Mucosa of gallbladder (tissue), 1 donor: ENCODE measurements at regions not wholly inside any gene's neighbourhood (a gene's known extent, or its start where the extent isn't known, plus 50 kb on each side); places are given as distances from the start of the nearest gene placed in this dataset.

Experiments used
- DNase-seq: peaks from one replicate; pipeline ENCODE4 v3.0.0-alpha.2; 2020; ENCODE audit warnings: low spot score
- donor health status: DM: no; HTN: no; CAD: no.

- DNase-seq, result no peak
Measured at GRCh38 chr15:101590785-101591184, 61.4 kb downstream of the TM2D3 start.

GRCh38 chr15:101583284-101583683, 68.9 kb downstream of the TM2D3 start:
- no peak for DNase-seq

- DNase-seq, result no peak
Measured at GRCh38 chr15:101580431-101580830, 71.8 kb downstream of the TM2D3 start.

GRCh38 chr15:101579631-101580163, 72.5 kb downstream of the TM2D3 start:
- no peak for DNase-seq

- peak; percentile 42 for DNase-seq
Measured at GRCh38 chr15:101578443-101578894, 73.7 kb downstream of the TM2D3 start.

- no peak for DNase-seq
Measured at GRCh38 chr15:101573951-101574350, 78.2 kb downstream of the TM2D3 start.

GRCh38 chr15:101570241-101570640, 80.7 kb upstream of the PCSK6 start:
- DNase-seq, result no peak

- DNase-seq, result no peak
Measured at GRCh38 chr15:101568821-101569555, 79.5 kb upstream of the PCSK6 start.

GRCh38 chr15:101568309-101568708, 78.8 kb upstream of the PCSK6 start:
- DNase-seq, result no peak

GRCh38 chr15:101566748-101567488, 77.4 kb upstream of the PCSK6 start:
- no peak for DNase-seq

- no peak for DNase-seq
Measured at GRCh38 chr15:101565377-101565776, 75.9 kb upstream of the PCSK6 start.

GRCh38 chr15:101563176-101563796, 73.8 kb upstream of the PCSK6 start:
- DNase-seq, result no peak

- no peak for DNase-seq
Measured at GRCh38 chr15:101562428-101563059, 73.0 kb upstream of the PCSK6 start.

- DNase-seq, result no peak
Measured at GRCh38 chr15:101561584-101561906, 72.0 kb upstream of the PCSK6 start.

GRCh38 chr15:101560722-101561583, 71.4 kb upstream of the PCSK6 start:
- no peak for DNase-seq

- DNase-seq, result no peak
Measured at GRCh38 chr15:101559952-101560351, 70.4 kb upstream of the PCSK6 start.

- no peak for DNase-seq
Measured at GRCh38 chr15:101558221-101558941, 68.9 kb upstream of the PCSK6 start.

- DNase-seq, result no peak
Measured at GRCh38 chr15:101556273-101556672, 66.8 kb upstream of the PCSK6 start.

GRCh38 chr15:101554115-101554915, 64.8 kb upstream of the PCSK6 start:
- no peak for DNase-seq
